Upper lobe of left lung (tissue), 4 donors: ENCODE measurements at regions not wholly inside any gene's neighbourhood (a gene's known extent, or its start where the extent isn't known, plus 50 kb on each side); places are given as distances from the start of the nearest gene placed in this dataset.

Experiments used
- POLR2A ChIP-seq, 4 donors: fragments of 450-650 bp; IDR thresholded peaks; one replicate each; pipeline ENCODE4 v1.5.1; 2016 to 2017; ENCODE audit warnings: antibody characterized with exemption in 4 of 4, mild to moderate bottlenecking in 2 of 4
- POLR2AphosphoS5 ChIP-seq, 2 donors: sonication (generic); formaldehyde crosslinking; IDR thresholded peaks; one replicate each; pipeline ENCODE4 v1.5.1; 2017; ENCODE audit warnings: antibody characterized with exemption in 2 of 2
- TF ChIP-seq, protein P1 (sequence below), 6 experiments: fragments of 450-650 bp in 4 of 6; fragments of 200-600 bp in 2 of 6; sonication (generic) in 2 of 6; IDR thresholded peaks; one replicate each; pipeline ENCODE4 v1.5.1; 2016 to 2019; ENCODE audit warnings: antibody characterized with exemption in 6 of 6

DNA sequence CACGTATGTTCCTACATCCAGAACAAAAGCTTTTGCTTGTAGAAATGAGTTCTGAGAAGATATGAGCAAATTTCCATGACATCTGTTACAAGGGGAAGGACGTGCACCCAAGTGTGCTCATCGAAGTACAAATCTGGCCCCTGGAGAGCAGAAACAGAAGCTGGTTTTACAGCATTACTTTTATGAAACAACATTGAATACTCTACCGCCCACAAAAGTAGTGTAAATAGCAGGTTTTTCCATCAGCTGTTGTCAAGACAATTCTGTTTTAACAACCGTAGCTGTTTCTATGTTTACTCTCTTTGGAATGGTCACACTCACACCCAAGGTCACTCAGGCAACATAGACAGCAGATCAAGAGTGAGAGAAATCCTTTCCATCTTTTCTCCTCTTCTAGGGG is 114.2 kb upstream of the SSTR4 start:
- TF ChIP-seq, protein P1, sequence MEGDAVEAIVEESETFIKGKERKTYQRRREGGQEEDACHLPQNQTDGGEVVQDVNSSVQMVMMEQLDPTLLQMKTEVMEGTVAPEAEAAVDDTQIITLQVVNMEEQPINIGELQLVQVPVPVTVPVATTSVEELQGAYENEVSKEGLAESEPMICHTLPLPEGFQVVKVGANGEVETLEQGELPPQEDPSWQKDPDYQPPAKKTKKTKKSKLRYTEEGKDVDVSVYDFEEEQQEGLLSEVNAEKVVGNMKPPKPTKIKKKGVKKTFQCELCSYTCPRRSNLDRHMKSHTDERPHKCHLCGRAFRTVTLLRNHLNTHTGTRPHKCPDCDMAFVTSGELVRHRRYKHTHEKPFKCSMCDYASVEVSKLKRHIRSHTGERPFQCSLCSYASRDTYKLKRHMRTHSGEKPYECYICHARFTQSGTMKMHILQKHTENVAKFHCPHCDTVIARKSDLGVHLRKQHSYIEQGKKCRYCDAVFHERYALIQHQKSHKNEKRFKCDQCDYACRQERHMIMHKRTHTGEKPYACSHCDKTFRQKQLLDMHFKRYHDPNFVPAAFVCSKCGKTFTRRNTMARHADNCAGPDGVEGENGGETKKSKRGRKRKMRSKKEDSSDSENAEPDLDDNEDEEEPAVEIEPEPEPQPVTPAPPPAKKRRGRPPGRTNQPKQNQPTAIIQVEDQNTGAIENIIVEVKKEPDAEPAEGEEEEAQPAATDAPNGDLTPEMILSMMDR (IDR thresholded peaks at IDR 0.05) = no peak
- TF ChIP-seq POLR2AphosphoS5 (IDR thresholded peaks at IDR 0.05) (no peak), POLR2A (IDR thresholded peaks at IDR 0.05) (no peak)
